Endothelial cell of umbilical vein (primary cell): ENCODE measurements at regions not wholly inside any gene's neighbourhood (a gene's known extent, or its start where the extent isn't known, plus 50 kb on each side); places are given as distances from the start of the nearest gene placed in this dataset.

Experiments
- BruUV-seq: library from RNA; stranded (reverse); fragments of 400-500 nt; replicated peaks from 2 replicates; lab custom pipeline; 2021; lab: Mats Ljungman, UMichigan
- CTCF ChIA-PET: fragments of 300-600, 350-600 bp; sonication (Branson Sonifier 250); formaldehyde crosslinking; loops from one replicate; lab custom pipeline; 2021; ENCODE audit warnings: antibody characterized with exemption, inconsistent platforms; lab: Charles Lee
- POLR2A ChIA-PET: fragments of 300-600, 350-600 bp; sonication (Branson Sonifier 250); formaldehyde crosslinking; loops from one replicate; lab custom pipeline; 2021; ENCODE audit warnings: antibody characterized with exemption, inconsistent platforms; lab: Charles Lee
- DNase-seq: peaks from one replicate; pipeline ENCODE4 v3.0.0-alpha.2; 2011; ENCODE audit warnings: low read depth, low spot score
- FAIRE-seq: peaks from 2 replicates; lab custom pipeline; 2011; peaks lifted over from hg19 to GRCh38; lab: Jason Lieb, UNC
- H2AFZ ChIP-seq: 2 replicates; pipeline ENCODE4 v1.6.0; 2012; ENCODE audit warnings: low read depth, low read length, control low read depth, inconsistent platforms
- H3K27ac ChIP-seq: 2 replicates; pipeline ENCODE4 v1.5.1; 2011; ENCODE audit warnings: low read depth, mild to moderate bottlenecking, control low read depth, low read length, moderate library complexity; ENCODE audit not compliant: insufficient read depth
- H3K27me3 ChIP-seq, 2 experiments: 2 replicates each; pipeline versions ENCODE4 v1.6.0 to v1.6.1; 2011; ENCODE audit warnings: low read length in 2 of 2, mixed read lengths in 1 of 2; ENCODE audit not compliant: control insufficient read depth in 2 of 2, insufficient read depth in 2 of 2
- H3K36me3 ChIP-seq, 2 experiments: 2 replicates in 1 of 2; 3 replicates in 1 of 2; pipeline ENCODE4 v1.5.1; 2011; ENCODE audit warnings: low read length in 2 of 2, mild to moderate bottlenecking in 1 of 2, moderate library complexity in 1 of 2; ENCODE audit not compliant: control insufficient read depth in 2 of 2, insufficient read depth in 2 of 2; ENCODE audit errors: extremely low read depth in 1 of 2
- H3K4me1 ChIP-seq: 3 replicates; pipeline ENCODE4 v1.5.1; 2011; ENCODE audit warnings: mild to moderate bottlenecking, low read length; ENCODE audit not compliant: control insufficient read depth, insufficient read depth; ENCODE audit errors: extremely low read depth
- H3K4me2 ChIP-seq: 2 replicates; pipeline ENCODE4 v1.6.1; 2011; ENCODE audit warnings: low read length, control low read depth, mixed read lengths; ENCODE audit not compliant: insufficient read depth
- H3K4me3 ChIP-seq, 3 experiments: fragments of 200-600 bp in 1 of 3; sonication (generic), shearing (Covaris generic) in 1 of 3; replicated peaks in 1 of 3; 2 replicates each; pipeline ENCODE4 v1.5.1; 2011 to 2016; ENCODE audit warnings: control low read depth in 3 of 3, low read length in 3 of 3, mild to moderate bottlenecking in 2 of 3, inconsistent platforms in 1 of 3, low read depth in 1 of 3, moderate library complexity in 1 of 3; ENCODE audit not compliant: insufficient read depth in 1 of 3
- H3K79me2 ChIP-seq: 2 replicates; pipeline ENCODE4 v1.6.0; 2012; ENCODE audit warnings: low read length, inconsistent platforms; ENCODE audit not compliant: control insufficient read depth, insufficient read depth
- H3K9ac ChIP-seq: replicated peaks from 2 replicates; pipeline ENCODE3; 2011; ENCODE audit warnings: low read length, control low read depth; ENCODE audit not compliant: insufficient read depth; ENCODE audit errors: extremely low read depth
- H3K9me1 ChIP-seq: replicated peaks from 3 replicates; pipeline ENCODE4 v1.6.0; 2011; ENCODE audit warnings: mild to moderate bottlenecking, low read length; ENCODE audit not compliant: control insufficient read depth, insufficient read depth; ENCODE audit errors: extremely low read depth
- H3K9me3 ChIP-seq: replicated peaks from 2 replicates; pipeline ENCODE4 v1.5.1; 2012; ENCODE audit warnings: low read length, inconsistent platforms; ENCODE audit not compliant: control insufficient read depth, insufficient read depth
- H4K20me1 ChIP-seq: replicated peaks from 2 replicates; pipeline ENCODE3; 2011; ENCODE audit warnings: mild to moderate bottlenecking, low read length; ENCODE audit not compliant: control insufficient read depth, insufficient read depth; ENCODE audit errors: extremely low read depth
- EZH2 ChIP-seq: IDR thresholded peaks from 2 replicates; pipeline ENCODE4 v1.6.1; 2012; ENCODE audit warnings: borderline replicate concordance, low read depth, mild to moderate bottlenecking, moderate library complexity, low read length, inconsistent platforms; ENCODE audit not compliant: severe bottlenecking
- FOS ChIP-seq: IDR thresholded peaks from 2 replicates; pipeline ENCODE4 v1.6.1; 2011; ENCODE audit warnings: mild to moderate bottlenecking, low read length, moderate library complexity, borderline replicate concordance; ENCODE audit not compliant: insufficient read depth
- GATA2 ChIP-seq: IDR thresholded peaks from 2 replicates; pipeline ENCODE4 v1.7.0; 2011; ENCODE audit warnings: low read depth, mild to moderate bottlenecking, moderate library complexity, mixed read lengths, low read length; ENCODE audit not compliant: insufficient read length, insufficient read depth
- JUN ChIP-seq: IDR thresholded peaks from 2 replicates; pipeline ENCODE4 v1.6.1; 2011; ENCODE audit warnings: borderline replicate concordance, low read depth; ENCODE audit not compliant: insufficient read length, insufficient read depth
- MYC ChIP-seq: IDR thresholded peaks from one replicate; pipeline ENCODE4 v1.6.1; 2011; ENCODE audit warnings: mild to moderate bottlenecking, low read depth, low read length
- POLR2A ChIP-seq: IDR thresholded peaks from 2 replicates; pipeline ENCODE4 v1.6.1; 2012; ENCODE audit warnings: low read depth, mild to moderate bottlenecking, control low read depth, low read length
- POLR2AphosphoS5 ChIP-seq: IDR thresholded peaks from 2 replicates; pipeline ENCODE4 v1.6.1; 2012; ENCODE audit warnings: low read depth, mild to moderate bottlenecking, control low read depth, low read length, moderate library complexity; ENCODE audit not compliant: insufficient read depth
- dilution Hi-C: fragments of 300-500 bp; cut with MboI; formaldehyde crosslinking; loops from one replicate; pipeline ENCODE4 v1.15.0; 2019; ENCODE audit warnings: low sequenced_read_pairs; ENCODE audit not compliant: extremely low pct_ligation_motif_present
- intact Hi-C: fragments of 100-400 bp; cut with micrococcal nuclease; formaldehyde crosslinking; loops from one replicate; pipeline ENCODE4 v1.10.0; 2022
- TF ChIP-seq, protein P1 (sequence below): IDR thresholded peaks from 2 replicates; pipeline ENCODE4 v1.6.1; 2011; ENCODE audit not compliant: insufficient read depth, insufficient read length
- TF ChIP-seq, protein P2 (sequence below), 2 donors: IDR thresholded peaks; 1 replicate in 1 of 2; 2 replicates in 1 of 2; pipeline ENCODE4 v1.5.1; 2011; ENCODE audit warnings: low read length in 2 of 2, mild to moderate bottlenecking in 2 of 2, moderate library complexity in 2 of 2, control low read depth in 1 of 2, inconsistent platforms in 1 of 2, low read depth in 1 of 2; ENCODE audit not compliant: insufficient read depth in 1 of 2; ENCODE audit errors: extremely low read depth in 1 of 2

DNA sequence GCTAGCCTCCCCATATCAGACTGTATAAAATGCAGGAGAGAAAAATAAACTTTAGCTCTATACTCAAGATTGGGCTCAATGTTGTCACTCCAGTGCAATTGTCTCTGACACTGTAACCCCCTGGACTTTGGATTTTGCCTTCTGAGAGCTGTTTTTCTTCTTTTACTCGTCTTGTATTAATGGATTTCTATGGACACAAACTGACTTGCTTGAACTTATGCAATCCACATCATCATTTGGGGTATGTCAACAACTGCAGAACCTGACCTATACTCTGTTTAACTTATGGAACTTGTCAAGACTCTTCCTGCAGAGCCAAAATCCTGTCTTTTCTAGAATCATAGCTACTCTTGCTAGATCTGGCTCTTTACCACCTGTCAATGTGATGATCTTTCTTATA lies 257.8 kb upstream of the DCC start:
- Histone ChIP-seq H3K9me1 (no peaks in the 10 kb centered on the region), H3K4me2 (no peak overlapping the region), H3K9ac (no peak overlapping the region), H3K79me2 (no peaks in the 10 kb centered on the region), H2AFZ (no peak overlapping the region), H3K27me3 (no peaks in the 10 kb centered on the region), H3K36me3 (no peaks in the 10 kb centered on the region), H3K4me1 (no peaks in the 10 kb centered on the region), H3K4me3 (no peak overlapping the region), H3K9me3 (peaks cover 7% of the 10 kb centered on the region), H4K20me1 (no peaks in the 10 kb centered on the region), H3K27ac (no peak overlapping the region)
- no TSS peak for BruUV-seq
- ChIA-PET POLR2A (no interaction called here), CTCF (no interaction called here)
- TF ChIP-seq POLR2A (no peak), FOS (no peak), GATA2 (no peak), JUN (no peak), EZH2 (no peak), MYC (no peak), POLR2AphosphoS5 (no peak)
- TF ChIP-seq, protein P1, sequence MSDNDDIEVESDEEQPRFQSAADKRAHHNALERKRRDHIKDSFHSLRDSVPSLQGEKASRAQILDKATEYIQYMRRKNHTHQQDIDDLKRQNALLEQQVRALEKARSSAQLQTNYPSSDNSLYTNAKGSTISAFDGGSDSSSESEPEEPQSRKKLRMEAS, result no peak
- TF ChIP-seq, protein P2, sequence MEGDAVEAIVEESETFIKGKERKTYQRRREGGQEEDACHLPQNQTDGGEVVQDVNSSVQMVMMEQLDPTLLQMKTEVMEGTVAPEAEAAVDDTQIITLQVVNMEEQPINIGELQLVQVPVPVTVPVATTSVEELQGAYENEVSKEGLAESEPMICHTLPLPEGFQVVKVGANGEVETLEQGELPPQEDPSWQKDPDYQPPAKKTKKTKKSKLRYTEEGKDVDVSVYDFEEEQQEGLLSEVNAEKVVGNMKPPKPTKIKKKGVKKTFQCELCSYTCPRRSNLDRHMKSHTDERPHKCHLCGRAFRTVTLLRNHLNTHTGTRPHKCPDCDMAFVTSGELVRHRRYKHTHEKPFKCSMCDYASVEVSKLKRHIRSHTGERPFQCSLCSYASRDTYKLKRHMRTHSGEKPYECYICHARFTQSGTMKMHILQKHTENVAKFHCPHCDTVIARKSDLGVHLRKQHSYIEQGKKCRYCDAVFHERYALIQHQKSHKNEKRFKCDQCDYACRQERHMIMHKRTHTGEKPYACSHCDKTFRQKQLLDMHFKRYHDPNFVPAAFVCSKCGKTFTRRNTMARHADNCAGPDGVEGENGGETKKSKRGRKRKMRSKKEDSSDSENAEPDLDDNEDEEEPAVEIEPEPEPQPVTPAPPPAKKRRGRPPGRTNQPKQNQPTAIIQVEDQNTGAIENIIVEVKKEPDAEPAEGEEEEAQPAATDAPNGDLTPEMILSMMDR (IDR thresholded peaks at IDR 0.05; ENCODE audit: extremely low read depth in 1 of 2, insufficient read depth in 1 of 2, low read depth in 1 of 2, low read length in 2 of 2), result no peak
- DNase-seq (no peak), FAIRE-seq (no peak)
- intact Hi-C loops, result no loop called here
- dilution Hi-C loops, result no loop called here
